Endometrium (tissue), 2 donors: ENCODE measurements at regions not wholly inside any gene's neighbourhood (a gene's known extent, or its start where the extent isn't known, plus 50 kb on each side); places are given as distances from the start of the nearest gene placed in this dataset.
A peak's percentile ranks its signal among the peaks of the same experiment; 100 is the strongest.
"Not testable (repeated sequence)": the region's sequence is repeated elsewhere in the genome, so short reads cannot be mapped to it uniquely, and the experiment has no call there.

Experiments
- FAIRE-seq: peaks from 2 replicates; lab custom pipeline; 2012; peaks lifted over from hg19 to GRCh38; lab: Jason Lieb, UNC
- donor health status: control.
- donor health status: control.

DNA sequence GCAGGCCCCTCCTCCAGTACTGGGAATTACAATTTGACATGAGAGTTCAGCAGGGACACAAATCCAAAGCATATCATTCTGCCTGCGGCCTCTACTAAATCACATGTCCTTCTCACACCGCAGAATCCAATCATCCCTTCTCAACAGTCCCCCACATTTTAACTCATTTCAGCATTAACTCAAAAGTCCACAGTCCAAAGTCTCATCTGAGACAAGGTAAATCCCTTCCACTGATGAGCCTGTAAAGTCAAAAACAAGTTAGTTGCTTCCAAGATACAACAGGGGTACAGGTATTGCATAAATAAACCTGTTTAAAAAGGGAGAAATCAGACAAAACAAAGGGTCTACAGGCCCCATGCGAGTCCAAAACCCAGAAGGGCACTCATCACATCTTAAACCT is 64.0 kb downstream of the EBNA1BP2 start:
- FAIRE-seq = no peak

DNA sequence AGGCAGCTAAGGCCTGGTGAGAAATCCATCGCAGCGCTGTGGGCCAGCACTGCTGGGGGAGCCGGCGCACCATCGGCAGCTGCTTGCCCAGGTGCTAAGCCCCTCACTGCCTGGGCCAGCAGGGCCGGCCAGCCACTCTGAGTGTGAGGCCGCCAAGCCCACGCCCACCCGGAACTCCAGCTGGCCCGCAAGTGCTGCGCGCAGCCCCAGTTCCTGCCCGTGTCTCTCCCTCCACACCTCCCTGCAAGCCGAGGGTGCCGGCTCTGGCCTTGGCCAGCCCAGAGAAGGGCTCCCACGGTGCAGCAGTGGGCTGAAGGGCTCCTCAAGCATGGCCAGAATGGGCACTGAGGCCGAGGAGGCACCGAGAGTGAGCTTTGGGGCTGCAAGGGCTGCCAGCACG is 64.4 kb downstream of the EBNA1BP2 start:
- no peak for FAIRE-seq

- no peak for FAIRE-seq
Measured at GRCh38 chr1:43104027-43104763, 67.9 kb downstream of the EBNA1BP2 start.

GRCh38 chr1:43101061-43101460 is 71.0 kb downstream of the EBNA1BP2 start:
- FAIRE-seq = no peak

- FAIRE-seq = no peak
Measured at GRCh38 chr1:43098200-43098599, 73.9 kb downstream of the EBNA1BP2 start.

DNA sequence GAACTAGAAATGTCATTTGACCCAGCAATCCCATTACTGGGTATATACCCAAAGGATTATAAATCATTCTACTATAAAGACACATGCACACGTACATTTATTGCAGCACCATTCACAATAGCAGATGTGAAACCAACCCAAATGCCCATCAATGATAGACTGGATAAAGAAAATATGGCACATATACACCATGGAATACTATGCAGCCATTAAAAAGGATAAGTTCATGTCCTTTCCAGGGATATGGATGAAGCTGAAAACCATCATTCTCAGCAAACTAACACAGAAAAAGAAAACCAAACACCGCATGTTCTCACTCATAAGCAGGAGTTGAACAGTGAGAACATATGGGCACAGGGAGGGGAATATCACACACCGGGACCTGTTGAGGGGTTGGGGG is 75.6 kb downstream of the EBNA1BP2 start:
- FAIRE-seq = not testable (repeated sequence)

GRCh38 chr1:43090812-43091211 is 81.3 kb downstream of the EBNA1BP2 start:
- FAIRE-seq = not testable (repeated sequence)

DNA sequence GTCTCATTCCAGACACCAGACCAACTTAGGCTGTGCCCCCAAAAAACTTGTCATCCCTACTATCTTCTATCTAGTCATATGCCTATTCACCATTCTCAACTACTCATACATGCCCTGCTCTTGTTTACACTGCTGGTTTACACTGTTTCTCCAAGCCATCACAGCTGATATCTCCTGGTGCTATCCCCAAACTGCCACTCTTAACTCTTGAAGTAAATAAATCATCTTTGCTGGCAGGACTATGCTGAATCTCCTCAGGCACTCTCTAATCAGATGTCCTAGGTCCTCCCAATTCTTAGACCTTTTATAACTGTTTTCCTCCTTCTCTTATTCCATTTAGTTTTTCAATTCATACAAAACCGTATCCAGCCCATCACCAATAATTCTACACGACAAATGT is 81.9 kb downstream of the EBNA1BP2 start:
- FAIRE-seq = not testable (repeated sequence)

DNA sequence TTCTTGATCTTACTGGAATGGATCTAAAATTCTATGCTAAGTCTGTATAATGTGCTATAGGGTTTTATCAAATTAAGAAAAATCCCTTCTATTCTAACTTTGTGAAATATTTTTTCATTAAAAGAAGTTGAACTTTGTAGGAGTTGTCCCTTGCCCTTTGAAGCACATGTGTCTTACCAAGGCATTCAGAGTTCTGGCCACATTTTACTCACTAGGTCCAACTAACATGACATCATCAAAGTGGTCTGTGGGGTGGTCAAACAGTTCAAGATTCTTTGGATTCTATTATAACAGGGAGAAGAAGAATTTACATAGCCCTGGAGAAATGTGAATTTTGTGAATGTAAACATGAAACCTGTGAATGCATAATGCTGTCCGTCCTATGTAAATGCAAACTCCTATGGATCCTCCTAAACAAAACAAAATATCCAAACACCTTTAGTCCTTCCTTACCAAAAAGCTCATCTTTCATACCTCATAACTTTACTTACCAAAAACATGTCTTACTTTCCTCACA is 88.7 kb downstream of the EBNA1BP2 start:
- no peak for FAIRE-seq

GRCh38 chr1:43082740-43083139 is 89.3 kb downstream of the EBNA1BP2 start:
- no peak for FAIRE-seq

GRCh38 chr1:43077273-43077672 is 94.8 kb downstream of the EBNA1BP2 start:
- FAIRE-seq = no peak

- no peak for FAIRE-seq
Measured at GRCh38 chr1:43074709-43075108, 97.4 kb downstream of the EBNA1BP2 start.

- no peak for FAIRE-seq
Measured at GRCh38 chr1:43074244-43074643, 97.8 kb downstream of the EBNA1BP2 start.

GRCh38 chr1:43073490-43074230 is 98.4 kb downstream of the EBNA1BP2 start:
- FAIRE-seq = peak; percentile 39

DNA sequence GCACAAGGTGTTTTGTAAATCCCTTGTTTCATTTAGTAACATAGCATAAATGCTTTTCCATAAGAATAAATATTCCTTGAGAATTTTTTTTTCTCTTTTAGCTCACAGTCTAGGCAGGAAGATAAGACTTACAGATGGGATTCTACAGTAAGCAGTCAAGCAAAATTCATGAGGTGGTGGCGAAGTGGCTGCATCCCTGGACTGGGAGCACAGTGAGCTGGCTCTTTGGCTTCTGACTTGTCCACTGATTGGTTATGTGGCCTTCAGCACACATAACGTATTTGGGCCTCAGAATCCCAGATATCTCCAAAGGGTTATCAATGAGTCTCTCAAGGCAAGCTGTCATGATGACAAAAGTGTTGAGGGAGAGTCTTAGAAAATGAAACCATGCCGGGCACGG is 99.8 kb downstream of the EBNA1BP2 start:
- FAIRE-seq = no peak

DNA sequence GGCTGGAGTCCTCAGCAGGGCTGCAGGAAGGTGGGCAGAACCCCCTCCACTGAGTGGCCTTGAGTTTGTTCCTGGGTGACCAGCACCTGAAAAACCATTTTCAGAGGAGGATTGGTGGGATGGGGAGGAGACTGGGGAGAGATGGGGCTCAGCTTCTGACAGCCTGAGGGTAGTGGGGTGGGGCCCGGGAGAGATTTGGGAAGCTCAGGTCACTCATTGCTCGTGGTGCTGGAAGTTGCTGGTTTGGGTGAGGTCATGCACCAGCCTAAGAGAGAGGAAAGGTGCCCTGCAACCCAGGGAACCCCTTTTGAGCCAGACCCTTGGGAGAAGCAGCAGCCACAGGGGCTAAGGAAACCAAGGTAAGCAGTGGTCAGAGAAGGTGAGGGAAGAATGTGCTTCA is 100.8 kb downstream of the EBNA1BP2 start:
- no peak for FAIRE-seq

- FAIRE-seq = no peak
Measured at GRCh38 chr1:43069461-43070050, 102.5 kb downstream of the EBNA1BP2 start.

DNA sequence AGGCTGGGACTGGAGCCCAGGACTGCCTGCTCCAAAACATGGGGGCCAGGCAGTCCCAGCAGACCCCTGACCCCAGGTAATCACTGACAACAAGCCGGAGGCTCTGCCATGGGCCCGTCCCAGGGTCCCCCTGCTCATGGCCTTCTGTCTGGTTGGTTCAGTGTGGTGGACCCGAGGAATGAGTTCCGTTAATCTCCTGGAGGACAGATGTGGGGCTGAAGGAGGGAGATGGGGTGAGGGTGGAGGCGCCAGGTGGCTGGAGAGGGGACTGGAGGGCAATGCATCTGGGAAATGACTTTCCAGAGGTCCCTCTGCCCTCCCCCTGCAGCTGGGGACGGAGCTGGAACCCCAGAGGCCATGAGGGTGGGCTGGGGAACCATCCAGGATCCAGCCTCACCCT is 103.2 kb downstream of the EBNA1BP2 start:
- FAIRE-seq = no peak

GRCh38 chr1:43067977-43068751 is 103.9 kb downstream of the EBNA1BP2 start:
- no peak for FAIRE-seq

- no peak for FAIRE-seq
Measured at GRCh38 chr1:43067233-43067745, 104.8 kb downstream of the EBNA1BP2 start.

DNA sequence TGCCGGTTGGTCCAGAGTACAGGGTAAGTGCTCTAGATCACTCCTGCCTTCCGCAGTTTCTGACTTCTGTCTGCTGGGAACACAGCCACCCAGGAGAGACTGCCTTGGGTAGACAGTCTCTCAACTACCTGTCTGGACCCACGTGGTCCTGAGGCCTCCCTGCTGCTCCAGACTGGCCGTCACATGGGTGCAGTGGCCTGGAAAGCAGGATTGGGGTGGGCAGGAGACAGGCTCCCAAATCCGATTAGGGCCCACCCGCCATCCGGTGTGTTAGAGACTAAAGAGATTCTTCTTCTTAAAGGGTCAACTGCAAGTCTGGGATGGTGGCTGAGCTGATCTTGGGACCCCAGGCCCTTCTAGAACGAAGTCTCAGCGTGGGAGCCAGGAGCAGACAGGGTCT is 105.5 kb downstream of the EBNA1BP2 start:
- FAIRE-seq = no peak
